Activated T-cell treated with anti-CD3 and anti-CD28 coated beads for 48 hours (primary cell): ENCODE measurements at regions not wholly inside any gene's neighbourhood (a gene's known extent, or its start where the extent isn't known, plus 50 kb on each side); places are given as distances from the start of the nearest gene placed in this dataset.
"Not testable (repeated sequence)": the region's sequence is repeated elsewhere in the genome, so short reads cannot be mapped to it uniquely, and the experiment has no call there.

Experiments used
- DNase-seq: peaks from one replicate; pipeline ENCODE4 v3.0.0-alpha.2; 2020; ENCODE audit warnings: low read depth

- DNase-seq: no peak
Measured at GRCh38 chr12:65734226-65734625, 90.1 kb upstream of the HMGA2 start.

DNA sequence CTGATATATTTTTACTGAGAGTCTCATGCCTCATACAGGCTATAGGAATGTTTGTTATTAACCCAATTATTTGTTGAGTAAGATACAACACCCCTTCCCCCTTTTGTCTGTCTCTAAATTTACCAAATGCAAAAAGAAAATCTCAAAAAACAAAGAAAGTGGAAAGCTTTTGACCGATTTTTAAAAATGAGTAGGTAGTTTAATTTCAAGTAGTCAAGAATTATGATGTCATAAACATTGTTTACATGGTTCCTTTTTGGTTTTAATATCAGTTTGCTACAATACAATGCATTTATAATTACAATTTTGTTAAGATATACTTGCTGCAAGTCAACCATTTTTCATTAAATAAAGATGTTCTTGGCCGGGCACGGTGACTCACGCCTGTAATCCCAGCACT is 84.7 kb upstream of the HMGA2 start:
- DNase-seq: no peak

DNA sequence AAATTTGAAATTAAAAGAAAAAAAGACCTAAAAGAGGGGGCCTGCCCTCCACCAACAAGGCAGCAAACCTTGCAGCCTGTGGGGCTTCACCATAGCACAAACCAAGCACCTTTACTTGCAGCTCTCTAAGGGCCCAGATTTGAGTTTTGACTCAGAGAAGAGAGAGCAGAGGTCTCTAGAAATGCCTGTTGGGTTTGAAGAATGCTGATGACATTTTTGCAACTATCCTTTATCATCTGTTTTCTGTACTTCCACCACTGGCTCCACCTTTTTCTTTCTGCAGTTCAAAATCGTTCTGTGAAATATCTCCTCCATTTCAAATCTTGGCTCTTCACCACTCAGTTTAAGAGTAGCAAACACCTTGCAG is 83.8 kb upstream of the HMGA2 start:
- DNase-seq: no peak

GRCh38 chr12:65740873-65741600 is 83.2 kb upstream of the HMGA2 start:
- DNase-seq: peak; percentile 72

GRCh38 chr12:65741656-65742017 is 82.6 kb upstream of the HMGA2 start:
- no peak for DNase-seq

GRCh38 chr12:65742018-65743010 is 82.0 kb upstream of the HMGA2 start:
- DNase-seq: no peak

- not testable (repeated sequence) for DNase-seq
Measured at GRCh38 chr12:65744236-65744840, 79.9 kb upstream of the HMGA2 start.

DNA sequence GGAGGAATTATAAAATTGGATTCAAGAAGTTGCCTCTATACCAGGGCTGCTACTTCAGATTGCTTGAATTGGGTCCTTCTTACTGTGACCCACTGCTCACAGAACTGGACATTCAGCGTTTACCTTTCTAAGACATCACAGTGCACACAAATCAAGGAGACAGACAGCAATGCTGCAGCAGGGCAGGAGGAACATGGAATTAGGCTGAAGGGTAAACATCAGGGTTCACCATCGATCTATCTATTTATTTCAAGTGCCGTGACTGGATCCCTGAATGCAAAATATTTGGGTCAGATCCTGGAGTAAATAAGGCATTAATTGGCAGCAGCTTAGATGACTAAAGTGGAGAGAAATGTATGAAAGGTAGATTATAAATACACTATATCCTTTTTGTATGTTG is 76.9 kb upstream of the HMGA2 start:
- no peak for DNase-seq

GRCh38 chr12:65748332-65748731 is 76.0 kb upstream of the HMGA2 start:
- DNase-seq: no peak

DNA sequence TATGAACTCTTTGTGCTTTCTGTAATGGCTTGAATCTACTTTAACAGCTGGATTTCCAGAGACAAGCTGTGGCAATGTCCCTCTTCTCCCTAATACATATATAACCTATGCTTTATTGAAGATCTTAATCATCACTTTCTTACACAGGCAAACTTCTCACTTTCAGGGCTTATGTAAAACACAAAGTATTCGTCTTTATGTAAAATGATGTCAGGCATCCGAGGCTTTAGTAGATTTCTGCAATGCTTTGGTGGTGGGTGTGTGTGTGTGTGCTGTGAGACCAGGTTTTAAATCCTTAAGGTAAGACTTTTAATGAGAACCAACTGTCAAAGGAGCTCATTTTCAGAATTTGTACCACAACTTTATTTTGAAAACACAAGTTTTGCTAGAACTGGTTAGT is 70.0 kb upstream of the HMGA2 start:
- no peak for DNase-seq

DNA sequence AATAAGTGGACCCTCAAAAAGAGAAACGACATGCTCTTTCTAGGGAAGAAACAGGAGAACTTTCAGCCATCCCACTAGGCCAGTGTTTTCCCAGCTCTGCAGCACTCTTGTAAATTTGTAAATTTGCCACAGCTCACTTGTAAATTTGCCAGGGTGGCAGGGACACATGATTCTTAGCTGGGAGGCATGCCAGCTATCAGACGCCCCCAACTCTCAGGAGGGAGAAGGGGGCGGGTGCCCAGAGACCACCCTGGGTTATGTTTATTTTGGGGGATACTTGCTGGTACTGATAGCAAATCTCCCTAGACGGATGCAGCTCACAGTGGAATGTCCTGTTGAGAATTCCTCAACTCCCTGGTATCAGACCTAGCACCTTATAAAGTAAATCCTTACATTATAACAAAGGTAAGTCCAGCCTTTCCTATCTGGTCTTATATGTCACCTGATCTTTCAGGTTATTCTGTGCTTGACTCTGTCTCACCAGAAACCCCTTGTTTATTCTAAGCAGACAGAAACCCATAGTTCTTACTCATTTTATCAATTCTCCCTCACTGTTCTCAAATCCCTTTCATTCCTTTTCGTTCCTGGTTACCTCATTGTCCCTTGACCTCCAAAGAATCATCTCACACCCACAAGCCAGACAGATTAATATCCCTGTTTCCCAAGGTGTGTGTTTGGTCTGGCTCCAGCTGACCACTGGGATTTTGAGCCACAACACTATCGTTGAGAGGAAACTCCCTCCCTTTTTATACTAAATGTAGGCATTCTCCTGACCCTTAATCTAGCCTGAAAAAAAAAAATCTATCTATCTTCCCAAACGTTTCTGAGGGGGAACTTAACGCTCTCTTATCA is 69.3 kb upstream of the HMGA2 start:
- no peak for DNase-seq

GRCh38 chr12:65755596-65755978 is 68.7 kb upstream of the HMGA2 start:
- DNase-seq: no peak

DNA sequence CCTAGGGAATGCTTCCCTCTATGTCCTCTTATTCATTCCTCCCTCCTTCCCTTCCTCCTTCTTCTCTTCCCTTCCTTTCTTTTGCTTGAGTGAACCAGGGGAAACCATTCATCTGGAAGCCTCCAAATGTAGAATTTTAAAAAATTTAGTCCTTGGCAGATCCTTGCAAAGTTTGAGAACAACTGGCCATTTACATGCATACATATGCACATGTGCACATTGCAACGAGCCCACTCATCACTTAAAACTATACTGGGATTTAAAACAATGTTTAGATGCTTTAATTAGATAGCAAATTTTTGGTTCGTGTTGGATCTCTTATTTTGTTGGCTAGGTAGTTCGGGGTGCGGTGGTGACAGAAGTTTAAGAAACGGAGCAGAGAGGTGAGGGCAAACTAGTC is 68.0 kb upstream of the HMGA2 start:
- no peak for DNase-seq

- peak; percentile 16 for DNase-seq
Measured at GRCh38 chr12:65756956-65757511, 67.2 kb upstream of the HMGA2 start.

DNA sequence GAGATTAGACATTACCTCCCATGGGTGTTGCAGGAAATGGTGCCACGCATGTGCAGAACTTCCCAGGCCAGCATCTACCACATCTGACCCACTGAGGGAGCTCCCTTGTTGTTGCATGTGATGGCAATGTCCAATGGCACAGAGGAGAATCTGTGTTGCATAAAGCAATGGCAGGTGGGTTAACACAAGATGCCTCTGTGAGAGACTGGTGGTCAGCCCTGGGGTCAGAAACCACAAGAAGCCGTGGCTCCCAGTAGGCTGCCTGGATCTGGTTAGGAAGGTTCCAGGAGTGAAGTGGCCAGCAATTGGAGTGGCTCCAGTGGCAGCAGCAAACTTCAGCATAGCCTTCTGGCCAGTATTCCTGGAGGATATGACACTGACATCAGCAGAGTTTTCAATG is 65.9 kb upstream of the HMGA2 start:
- DNase-seq: no peak

DNA sequence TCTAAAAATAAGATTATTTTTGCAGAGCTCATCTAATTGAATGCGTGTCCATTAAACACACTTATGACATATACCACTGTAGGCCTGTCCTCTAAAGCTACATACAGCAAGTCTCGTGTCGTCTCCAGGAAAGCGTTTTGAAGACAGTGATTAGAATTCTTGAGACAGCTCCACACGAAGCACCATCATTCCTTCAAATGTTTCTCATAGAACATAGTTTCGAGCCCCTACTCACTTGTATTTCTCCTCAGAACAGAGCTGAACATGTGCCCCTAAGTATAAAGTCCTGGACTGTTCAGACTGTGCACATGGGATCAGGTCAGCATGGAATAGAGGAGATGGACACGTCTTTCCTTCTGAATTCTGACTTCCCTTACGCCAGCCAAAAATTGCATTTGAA is 64.5 kb upstream of the HMGA2 start:
- DNase-seq: no peak

GRCh38 chr12:65761301-65761700 is 63.0 kb upstream of the HMGA2 start:
- no peak for DNase-seq

GRCh38 chr12:65764325-65764724 is 60.0 kb upstream of the HMGA2 start:
- DNase-seq: no peak

- no peak for DNase-seq
Measured at GRCh38 chr12:65765436-65765813, 58.9 kb upstream of the HMGA2 start.

DNA sequence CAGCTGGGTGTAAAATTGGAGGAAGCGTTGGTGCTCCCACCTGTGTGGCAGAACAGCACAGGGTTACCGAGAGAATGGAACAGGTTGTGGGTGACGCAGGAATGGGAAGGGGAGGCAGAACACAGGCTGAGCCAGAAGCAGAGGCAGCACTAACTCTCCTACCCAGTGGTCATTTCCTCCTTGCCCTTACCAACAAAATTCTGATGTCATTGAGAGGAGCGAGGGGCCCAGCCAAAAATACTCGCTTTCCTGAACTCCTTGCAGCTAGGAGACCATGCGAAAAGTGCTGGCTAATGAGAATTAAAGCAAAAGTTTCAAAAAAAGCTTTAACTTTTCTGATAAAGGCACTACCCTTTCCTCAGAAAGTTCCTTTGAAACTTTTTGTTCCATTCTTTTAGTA is 54.4 kb upstream of the HMGA2 start:
- no peak for DNase-seq
